Neural progenitor cell (in vitro differentiated cells): ENCODE measurements at regions not wholly inside any gene's neighbourhood (a gene's known extent, or its start where the extent isn't known, plus 50 kb on each side); places are given as distances from the start of the nearest gene placed in this dataset.

Experiments
- CTCF ChIP-seq: fragments of 200-600 bp; sonication (generic); IDR thresholded peaks from 2 replicates; pipeline ENCODE4 v1.5.1; 2017; ENCODE audit warnings: antibody characterized with exemption, mild to moderate bottlenecking
- EZH2 ChIP-seq: fragments of 200-600 bp; sonication (generic); IDR thresholded peaks from 2 replicates; pipeline ENCODE4 v1.6.1; 2017; ENCODE audit warnings: antibody characterized with exemption, mild to moderate bottlenecking, moderate library complexity
- EZH2phosphoT487 ChIP-seq: fragments of 200-600 bp; sonication (generic); IDR thresholded peaks from 2 replicates; pipeline ENCODE4 v1.6.1; 2017; ENCODE audit warnings: antibody characterized with exemption

GRCh38 chr2:52264911-52265310 lies 1233.0 kb upstream of the NRXN1 start:
- TF ChIP-seq CTCF (no peak), EZH2phosphoT487 (no peak), EZH2 (no peak)
